Muscle layer of duodenum (tissue), 2 donors: ENCODE measurements at regions not wholly inside any gene's neighbourhood (a gene's known extent, or its start where the extent isn't known, plus 50 kb on each side); places are given as distances from the start of the nearest gene placed in this dataset.

Source experiments
- H3K27ac ChIP-seq: one replicate; pipeline ENCODE4 v1.7.0; 2013; ENCODE audit warnings: mild to moderate bottlenecking, low read length
- H3K27me3 ChIP-seq: one replicate; pipeline ENCODE4 v1.7.0; 2013; ENCODE audit warnings: low read depth, mild to moderate bottlenecking, control low read depth, low read length
- H3K36me3 ChIP-seq, 2 donors: one replicate each; pipeline ENCODE4 v1.7.0; 2013; ENCODE audit warnings: low read length in 2 of 2, control low read depth in 1 of 2, mild to moderate bottlenecking in 1 of 2; ENCODE audit not compliant: insufficient read depth in 2 of 2, control insufficient read depth in 1 of 2
- H3K4me1 ChIP-seq, 2 donors: one replicate each; pipeline ENCODE4 v1.7.0; 2013; ENCODE audit warnings: low read length in 2 of 2, mild to moderate bottlenecking in 2 of 2, control low read depth in 1 of 2, moderate library complexity in 1 of 2; ENCODE audit not compliant: insufficient read depth in 2 of 2, control insufficient read depth in 1 of 2
- H3K4me3 ChIP-seq, 2 donors: one replicate each; pipeline ENCODE4 v1.7.0; 2013; ENCODE audit warnings: low read length in 2 of 2, low read depth in 1 of 2, mild to moderate bottlenecking in 1 of 2
- H3K9me3 ChIP-seq, 2 donors: one replicate each; pipeline ENCODE4 v1.7.0; 2013; ENCODE audit warnings: low read length in 2 of 2, control low read depth in 1 of 2, mild to moderate bottlenecking in 1 of 2; ENCODE audit not compliant: control insufficient read depth in 1 of 2
- donor health status: healthy.

DNA sequence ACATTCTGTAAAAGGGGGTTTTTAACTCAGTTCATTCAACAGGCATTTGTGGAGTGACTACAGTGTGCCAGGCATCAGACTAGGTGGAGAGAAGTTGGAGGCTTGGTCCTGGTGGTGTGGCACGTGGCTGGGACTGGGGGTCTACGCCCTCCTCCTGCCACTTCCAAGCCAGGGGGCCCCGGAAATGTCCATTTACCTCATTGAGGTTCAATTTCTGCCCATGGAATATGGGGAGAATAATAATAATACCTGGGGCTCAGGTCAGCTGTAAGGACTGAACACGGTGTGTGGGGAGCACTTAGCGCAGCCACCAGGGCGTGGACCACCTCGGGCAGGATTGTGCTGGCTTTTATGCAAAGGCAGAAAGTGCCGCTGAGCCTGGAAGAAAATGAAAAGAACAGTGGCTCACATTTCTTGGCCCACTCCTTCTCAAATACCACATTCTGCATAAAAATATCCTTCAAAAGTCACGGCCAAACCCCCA, 229.4 kb downstream of the ANKRD60 start:
- no peak overlapping the region for H3K4me3 ChIP-seq

DNA sequence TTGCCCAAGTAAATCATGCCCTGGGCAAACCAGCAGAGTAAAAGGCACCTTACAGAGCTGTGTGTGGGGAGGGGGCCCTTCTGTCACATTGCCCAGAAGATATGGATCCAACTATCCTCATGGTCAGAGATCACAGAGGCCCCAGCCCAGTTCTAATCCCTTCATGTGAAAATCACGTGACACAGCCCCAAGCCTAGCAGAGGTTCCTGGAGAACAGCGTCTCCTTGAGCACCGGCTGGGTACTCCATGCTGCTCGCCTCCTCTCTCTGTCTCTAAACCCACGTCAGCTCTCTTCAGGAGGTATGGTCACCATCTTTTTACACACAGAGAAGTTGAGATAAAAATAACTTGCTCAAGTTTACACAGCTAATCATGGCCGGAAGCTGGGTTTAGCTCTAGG, 230.2 kb downstream of the ANKRD60 start:
- no peak overlapping the region for H3K4me3 ChIP-seq
- no peaks in the 10 kb centered on the region for H3K36me3 ChIP-seq
- H3K9me3 ChIP-seq: no peaks in the 10 kb centered on the region
- H3K27ac ChIP-seq: no peak overlapping the region
- no peaks in the 10 kb centered on the region for H3K27me3 ChIP-seq
- H3K4me1 ChIP-seq: no peaks in the 10 kb centered on the region

More for the DNA sequence above, 229.4 kb downstream of the ANKRD60 start:
- Histone ChIP-seq H3K27ac (no peak overlapping the region), H3K27me3 (no peaks in the 10 kb centered on the region), H3K4me1 (no peaks in the 10 kb centered on the region), H3K9me3 (no peaks in the 10 kb centered on the region), H3K36me3 (no peaks in the 10 kb centered on the region)

DNA sequence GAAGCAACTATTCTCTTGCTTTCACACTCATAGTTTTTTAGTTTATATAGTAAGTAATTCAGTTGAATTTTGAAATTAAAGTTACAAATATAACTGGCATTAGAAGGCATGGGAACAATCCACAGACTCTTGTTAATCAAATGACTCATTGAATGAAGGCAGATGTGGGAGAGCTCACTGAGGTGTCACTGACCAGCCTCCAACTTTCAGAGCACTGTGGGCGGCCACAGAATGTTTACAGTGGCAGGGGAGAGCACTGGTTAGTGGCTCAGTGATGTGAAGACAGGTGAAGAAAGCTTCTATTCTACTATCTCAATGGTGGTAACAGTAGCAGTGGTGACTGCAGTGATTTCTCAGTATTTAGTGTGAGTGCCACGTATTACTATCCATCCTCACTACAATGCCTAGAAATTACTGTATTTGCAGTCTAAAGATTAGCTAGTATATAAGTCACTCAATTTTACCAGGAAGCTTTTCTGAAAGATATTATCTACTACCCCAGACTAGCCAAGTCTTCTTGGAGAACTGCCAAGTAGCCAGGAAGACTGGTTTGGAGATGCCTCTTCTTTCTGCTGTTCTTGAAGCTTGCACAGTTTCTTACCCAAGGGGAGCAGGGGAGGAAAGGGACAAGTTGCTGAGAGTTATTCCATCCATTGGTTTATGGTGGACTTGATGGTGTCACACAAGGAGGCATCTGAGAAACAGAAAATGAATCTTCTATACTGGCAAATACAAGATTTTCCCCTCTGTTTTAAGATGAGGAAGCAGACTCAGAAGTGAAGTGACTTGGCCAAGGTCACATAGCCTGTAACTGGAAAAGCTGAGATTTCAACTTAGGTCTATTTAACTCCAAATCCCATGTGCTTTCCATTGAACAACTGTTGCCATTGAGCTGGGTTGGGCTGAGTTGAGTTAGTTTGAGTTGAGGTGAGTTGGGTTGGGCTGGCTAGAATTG, 231.2 kb downstream of the ANKRD60 start:
- Histone ChIP-seq H3K27ac (no peak overlapping the region), H3K36me3 (no peaks in the 10 kb centered on the region), H3K9me3 (no peaks in the 10 kb centered on the region), H3K4me3 (no peak overlapping the region), H3K4me1 (no peaks in the 10 kb centered on the region), H3K27me3 (no peaks in the 10 kb centered on the region)

DNA sequence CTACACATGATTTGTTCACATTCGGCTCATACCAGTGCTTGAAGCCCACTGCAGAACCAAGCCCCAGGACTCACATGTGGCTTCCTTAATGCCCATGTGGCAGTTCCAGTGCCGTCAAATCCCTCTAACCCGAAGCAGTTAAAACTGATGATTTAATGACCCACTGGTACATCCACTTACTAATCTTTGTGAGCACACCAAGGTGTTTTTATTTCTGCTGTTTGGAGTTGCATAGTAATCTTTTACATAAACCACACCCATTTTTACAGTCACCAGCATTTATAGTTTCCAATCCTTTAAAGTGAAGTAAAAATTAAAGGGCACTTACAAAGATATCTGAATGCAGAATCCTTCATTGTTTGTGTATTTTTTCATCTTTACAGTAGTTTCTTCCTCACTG, 232.0 kb downstream of the ANKRD60 start:
- Histone ChIP-seq H3K27me3 (no peaks in the 10 kb centered on the region), H3K9me3 (no peaks in the 10 kb centered on the region), H3K4me3 (no peak overlapping the region), H3K27ac (no peak overlapping the region), H3K36me3 (no peaks in the 10 kb centered on the region), H3K4me1 (no peaks in the 10 kb centered on the region)

DNA sequence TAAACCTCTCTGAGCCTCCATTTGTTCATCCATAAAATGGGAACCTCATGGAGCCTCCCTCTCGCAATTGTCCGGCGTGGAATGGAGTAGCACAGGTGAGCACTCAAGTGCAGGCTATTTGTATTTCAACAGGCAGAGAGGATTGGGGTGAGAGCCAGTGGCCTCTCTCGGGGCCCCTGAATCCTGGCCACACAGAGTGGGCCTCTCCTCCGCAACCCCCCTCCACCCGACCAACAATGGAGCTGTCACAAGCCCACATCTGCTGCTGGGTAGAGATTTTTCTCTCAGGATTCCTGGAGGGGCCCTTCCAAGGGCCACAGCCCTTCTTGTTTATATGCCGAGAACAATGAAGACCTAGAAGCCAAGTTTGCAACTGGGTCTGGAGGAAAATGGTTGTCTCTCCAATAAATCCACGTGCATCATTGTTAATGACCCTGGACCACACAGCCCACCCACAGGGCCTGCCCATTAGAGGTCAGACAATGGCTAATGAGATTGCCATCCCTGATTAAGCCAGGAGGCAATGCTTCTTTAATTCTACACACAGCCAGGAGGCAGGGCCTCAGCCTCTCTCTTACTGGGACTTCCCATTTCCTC, 233.0 kb downstream of the ANKRD60 start:
- H3K4me1 ChIP-seq: no peaks in the 10 kb centered on the region
- H3K4me3 ChIP-seq: no peak overlapping the region
- H3K27me3 ChIP-seq: no peaks in the 10 kb centered on the region
- no peaks in the 10 kb centered on the region for H3K9me3 ChIP-seq
- H3K36me3 ChIP-seq: no peaks in the 10 kb centered on the region
- no peak overlapping the region for H3K27ac ChIP-seq

DNA sequence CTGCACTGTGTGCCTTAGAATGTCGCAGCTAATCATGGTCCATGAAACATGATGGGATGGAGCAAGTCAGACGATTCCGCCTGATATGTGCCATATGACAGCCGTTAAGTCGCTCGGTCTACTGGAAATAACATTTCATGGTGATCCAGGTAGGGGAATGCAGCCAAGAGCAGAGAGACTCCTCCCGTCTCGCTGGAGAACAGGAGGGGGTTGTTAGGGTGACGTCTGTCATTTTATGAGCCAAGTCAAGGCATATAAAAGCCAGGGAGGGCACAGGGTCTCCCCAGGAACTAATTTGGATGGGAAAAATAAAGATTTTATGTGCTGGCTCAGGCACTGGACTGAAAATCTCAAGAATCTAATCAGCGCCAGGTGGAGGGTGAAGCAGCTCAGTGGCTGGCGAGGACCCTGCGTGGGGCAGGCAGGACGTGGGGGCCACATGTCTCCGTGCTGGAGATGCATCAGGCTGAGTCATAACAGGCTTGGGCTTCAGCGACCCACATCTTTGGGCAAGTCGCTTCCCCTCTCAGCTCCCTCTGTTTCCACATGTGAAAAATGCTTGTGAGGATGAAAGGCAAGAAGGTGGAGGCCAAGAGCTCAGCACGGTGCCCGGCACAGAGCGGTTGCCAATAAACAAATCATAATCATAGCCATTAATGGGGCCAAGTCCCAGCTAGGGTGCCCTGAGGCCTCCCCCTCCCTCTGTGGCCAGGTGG, 234.6 kb downstream of the ANKRD60 start:
- H3K4me1 ChIP-seq: no peaks in the 10 kb centered on the region
- no peaks in the 10 kb centered on the region for H3K9me3 ChIP-seq
- H3K36me3 ChIP-seq: no peaks in the 10 kb centered on the region
- no peak overlapping the region for H3K27ac ChIP-seq
- H3K27me3 ChIP-seq: no peaks in the 10 kb centered on the region
- H3K4me3 ChIP-seq: no peak overlapping the region

DNA sequence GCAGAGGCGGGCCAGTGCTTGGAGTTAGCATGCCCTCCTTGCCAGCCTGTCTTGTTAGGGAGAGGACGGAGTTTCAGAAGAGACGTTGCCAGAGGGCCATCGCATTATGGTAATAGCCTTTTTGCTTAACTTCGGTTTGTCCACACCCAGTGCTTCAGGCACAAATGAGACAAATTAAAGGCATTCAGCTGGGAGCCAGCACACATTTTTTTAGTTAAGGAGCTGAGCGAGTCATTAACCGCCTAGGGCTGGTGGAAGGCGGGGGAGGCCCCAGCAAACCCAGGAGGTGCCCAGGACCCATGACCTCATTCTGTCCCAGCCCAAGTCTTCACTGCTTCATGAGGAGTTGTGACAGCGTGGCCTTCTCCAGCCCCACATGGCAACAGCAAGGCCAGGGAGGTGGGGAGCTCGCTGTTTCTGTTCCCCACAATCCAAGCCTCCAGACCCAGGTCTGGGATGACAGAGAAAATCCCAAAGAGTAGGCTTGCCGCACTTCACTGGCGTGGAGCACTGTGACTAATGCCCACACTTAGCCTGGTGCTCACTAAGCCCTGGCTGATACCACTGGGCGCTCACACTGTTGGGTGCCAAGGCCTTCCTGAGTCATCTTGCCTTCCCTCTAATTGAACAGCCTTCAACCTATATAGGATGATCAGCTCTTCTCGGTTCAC, 237.1 kb downstream of the ANKRD60 start:
- H3K4me1 ChIP-seq: no peaks in the 10 kb centered on the region
- no peaks in the 10 kb centered on the region for H3K9me3 ChIP-seq
- no peaks in the 10 kb centered on the region for H3K36me3 ChIP-seq
- no peak overlapping the region for H3K4me3 ChIP-seq
- H3K27me3 ChIP-seq: no peaks in the 10 kb centered on the region
- no peak overlapping the region for H3K27ac ChIP-seq

DNA sequence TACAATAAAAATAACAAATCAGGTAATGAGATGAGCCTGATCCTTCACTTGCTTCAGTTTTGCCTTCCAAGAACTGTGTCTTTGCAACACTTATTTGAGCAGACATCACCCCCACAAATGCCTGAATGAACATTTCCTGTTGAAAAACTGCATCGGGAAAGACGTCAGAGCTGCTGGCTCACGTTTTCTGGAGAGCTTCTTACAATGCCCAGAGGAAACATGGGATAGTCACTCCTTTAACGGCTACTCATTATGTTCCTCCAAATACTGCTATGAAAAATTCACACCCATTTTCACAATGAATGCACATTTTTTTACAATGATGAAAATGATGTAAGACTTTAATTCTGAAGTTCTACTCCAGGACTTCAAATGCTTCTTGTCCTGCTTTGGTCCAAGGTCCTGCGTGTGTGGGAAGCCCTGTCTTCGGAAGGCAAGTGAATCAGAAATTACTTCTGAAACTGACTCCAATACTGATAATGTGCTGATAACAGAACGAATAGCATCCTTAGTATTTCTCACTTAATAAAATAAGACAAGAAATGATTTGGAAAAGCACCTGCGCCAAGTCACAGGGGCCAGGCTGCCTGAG, 238.0 kb downstream of the ANKRD60 start:
- Histone ChIP-seq H3K4me1 (no peaks in the 10 kb centered on the region), H3K27me3 (no peaks in the 10 kb centered on the region), H3K9me3 (no peaks in the 10 kb centered on the region), H3K27ac (no peak overlapping the region), H3K4me3 (no peak overlapping the region), H3K36me3 (no peaks in the 10 kb centered on the region)

DNA sequence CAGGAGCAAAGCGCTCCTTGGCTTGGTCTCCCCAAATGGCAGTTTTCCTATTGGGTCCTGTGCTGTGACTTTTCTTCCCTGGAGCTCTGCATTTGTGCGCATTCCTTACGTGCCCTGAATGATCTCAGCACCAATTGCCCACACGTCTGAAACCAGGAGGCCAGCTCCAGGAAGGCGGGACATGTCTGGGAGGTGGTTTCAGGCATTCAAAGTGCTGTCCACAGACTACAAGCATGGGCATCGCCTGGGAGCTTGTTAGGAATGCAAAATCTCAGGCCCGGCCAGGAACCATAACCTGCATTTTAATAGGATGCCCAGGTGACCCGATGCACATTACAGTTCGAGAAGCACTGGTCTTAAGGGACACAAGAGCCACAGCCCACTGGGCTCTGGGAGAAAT, 239.6 kb downstream of the ANKRD60 start:
- no peak overlapping the region for H3K4me3 ChIP-seq
- no peaks in the 10 kb centered on the region for H3K36me3 ChIP-seq
- no peak overlapping the region for H3K27ac ChIP-seq
- no peaks in the 10 kb centered on the region for H3K27me3 ChIP-seq
- H3K9me3 ChIP-seq: no peaks in the 10 kb centered on the region
- no peaks in the 10 kb centered on the region for H3K4me1 ChIP-seq

DNA sequence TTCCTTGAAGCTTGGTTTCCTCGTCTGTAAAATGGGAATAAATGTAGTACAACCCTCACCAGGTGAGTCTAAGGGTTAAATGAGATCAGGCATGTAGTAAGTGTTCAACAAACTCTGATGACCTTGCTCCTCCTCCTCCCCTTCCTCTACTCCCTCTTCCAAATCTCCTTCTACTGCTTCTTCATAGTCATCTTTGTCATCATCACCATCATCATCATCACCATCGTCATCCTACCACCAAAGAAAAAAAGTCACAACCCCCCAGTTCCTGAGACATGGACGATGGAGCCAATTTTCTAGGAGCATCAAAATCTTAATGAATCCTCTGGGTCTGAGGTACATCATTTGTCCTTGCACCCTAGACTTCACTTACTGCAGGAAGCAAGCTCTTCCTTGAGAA, 240.0 kb downstream of the ANKRD60 start:
- Histone ChIP-seq H3K4me3 (no peak overlapping the region), H3K27ac (no peak overlapping the region), H3K9me3 (no peaks in the 10 kb centered on the region), H3K27me3 (no peaks in the 10 kb centered on the region), H3K4me1 (no peaks in the 10 kb centered on the region), H3K36me3 (no peaks in the 10 kb centered on the region)
